Heart left ventricle (tissue), 16 donors: ENCODE measurements at regions not wholly inside any gene's neighbourhood (a gene's known extent, or its start where the extent isn't known, plus 50 kb on each side); places are given as distances from the start of the nearest gene placed in this dataset.
"Not testable (repeated sequence)": the region's sequence is repeated elsewhere in the genome, so short reads cannot be mapped to it uniquely, and the experiment has no call there.

ENCODE experiments used
- ATAC-seq, 4 donors: fragments of 200-7000 bp; cut with Tn5 transposase; one replicate each; pipeline ENCODE4 v1.9.1; 2020 to 2022; ENCODE audit warnings: moderate library complexity in 4 of 4, mild to moderate bottlenecking in 3 of 4, moderate number of reproducible peaks in 1 of 4
- DNase-seq, 5 donors: peaks; one replicate each; pipeline ENCODE4 v3.0.0-alpha.2; 2020
- H3K27ac ChIP-seq, 12 donors: fragments of 200-600 bp; sonication (generic) in 4 of 12; one replicate each; pipeline versions ENCODE4 v1.5.0 to v1.8.0; 2016 to 2022; ENCODE audit warnings: mild to moderate bottlenecking in 2 of 12
- H3K27me3 ChIP-seq, 9 donors: fragments of 200-600 bp; sonication (generic) in 2 of 9; one replicate each; pipeline versions ENCODE4 v1.5.1 to v1.8.0; 2016 to 2022; ENCODE audit warnings: mild to moderate bottlenecking in 3 of 9
- H3K36me3 ChIP-seq, 9 donors: fragments of 200-600 bp; sonication (generic) in 2 of 9; one replicate each; pipeline versions ENCODE4 v1.5.0 to v1.8.0; 2018 to 2022; ENCODE audit warnings: mild to moderate bottlenecking in 2 of 9
- H3K4me1 ChIP-seq, 12 donors: fragments of 200-600 bp; sonication (generic) in 4 of 12; one replicate each; pipeline versions ENCODE4 v1.5.0 to v1.8.0; 2016 to 2022; ENCODE audit warnings: mild to moderate bottlenecking in 3 of 12
- H3K4me3 ChIP-seq, 12 donors: fragments of 200-600 bp; sonication (generic) in 4 of 12; one replicate each; pipeline versions ENCODE4 v1.5.0 to v1.8.0; 2017 to 2022; ENCODE audit warnings: mild to moderate bottlenecking in 9 of 12, moderate library complexity in 4 of 12
- H3K9me3 ChIP-seq, 12 donors: fragments of 200-600 bp; sonication (generic) in 4 of 12; one replicate each; pipeline versions ENCODE4 v1.5.0 to v1.8.0; 2016 to 2022; ENCODE audit warnings: mild to moderate bottlenecking in 1 of 12
- POLR2A ChIP-seq, 2 donors: fragments of 450-650 bp; IDR thresholded peaks; one replicate each; pipeline ENCODE4 v1.6.1; 2017; ENCODE audit warnings: antibody characterized with exemption in 2 of 2, mild to moderate bottlenecking in 2 of 2, moderate library complexity in 2 of 2
- WGBS, 4 donors: extraction: QIAGEN DNeasy Blood & Tissue Kit in 2 of 4; methylation state at CpG; one replicate each; pipeline versions ENCODE4 v1.1.5 to v1.1.7; 2013 to 2018; 5-methylcytosine and 5-hydroxymethylcytosine counted together
- intact Hi-C, 10 donors: fragments of 100-400 bp; cut with DNase I; formaldehyde crosslinking; loops; one replicate each; pipeline versions ENCODE4 v1.11.1 to v1.14.2; 2022
- TF ChIP-seq, protein P1 (sequence below), 12 donors: fragments of 200-600 bp; sonication (generic) in 4 of 12; IDR thresholded peaks; one replicate each; pipeline versions ENCODE4 v1.5.0 to v1.8.0; 2018 to 2022; ENCODE audit warnings: antibody characterized with exemption in 12 of 12, mild to moderate bottlenecking in 5 of 12
- donor health status: ischemic (EF 13 %, LVEDD 7.1; RV severe dilation, severe dysfunction).
- donor health status: healthy with polysubstance abuse.
- donor health status: DM: no; HTN: yes; CAD: no.
- donor health status: DM: no; HTN: no; CAD: no.
- donor health status: ischemic (EF 25% LVEDD 6.9; RV normal size, moderate dysfunction).
- donor health status: ischemic (EF 25% LVEDD 5.7; RV mildly dilated, moderate dysfunction).
- donor health status: healthy.
- donor health status: DM: yes; HTN: yes; CAD: no.
- donor health status: ischemic (EF 35%, LVEDD 5.7; RV mildly dilated, moderate dysfunction).
- donor health status: nonischemic (EF 11% LVEDD 7.7; RV severe dilation, severe dysfunction).
- donor health status: DM: yes; HTN: yes; CAD: no.
- donor health status: PGD.
- donor health status: ischemic (EF 29% LVEDD 5.4; RV normal size, mild dysfunction).
- donor health status: nonischemic (EF 23%, LVEDD 6.1; RV moderate dilation, normal function).

DNA sequence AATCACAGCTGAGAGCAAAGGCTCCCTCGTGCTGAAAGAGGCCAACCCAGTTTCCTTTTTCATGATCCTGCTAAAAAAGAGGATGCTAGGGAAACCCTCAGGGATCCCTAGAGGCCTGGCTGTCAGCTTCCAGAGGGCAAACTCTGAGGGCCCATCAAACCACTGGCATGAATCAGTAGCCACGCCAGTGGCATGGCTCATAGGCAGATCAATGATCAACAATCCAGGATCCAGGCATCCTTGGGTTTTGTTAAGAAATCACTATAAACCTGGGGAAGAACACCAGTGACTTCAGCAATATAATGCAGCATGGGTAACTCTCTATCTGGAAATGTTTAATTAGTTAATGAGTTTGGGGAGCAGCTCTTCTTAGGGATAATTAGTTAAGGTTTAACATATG lies 286.5 kb downstream of the C1D start:
- DNase-seq (no peak), ATAC-seq (no peak)
- no peak overlapping the region for H3K4me3 ChIP-seq
- H3K4me1 ChIP-seq: no peaks in the 10 kb centered on the region
- H3K9me3 ChIP-seq: no peaks in the 10 kb centered on the region
- intact Hi-C loops: no loop called here
- WGBS, 4 donors: 41 to 62% (median 55%) methylated on average over 2 of the region's 2 CpGs
- no peak overlapping the region for H3K27ac ChIP-seq
- no peaks in the 10 kb centered on the region for H3K27me3 ChIP-seq
- H3K36me3 ChIP-seq: no peaks in the 10 kb centered on the region
- no peak for TF ChIP-seq POLR2A (IDR thresholded peaks at IDR 0.05)
- TF ChIP-seq, protein P1, sequence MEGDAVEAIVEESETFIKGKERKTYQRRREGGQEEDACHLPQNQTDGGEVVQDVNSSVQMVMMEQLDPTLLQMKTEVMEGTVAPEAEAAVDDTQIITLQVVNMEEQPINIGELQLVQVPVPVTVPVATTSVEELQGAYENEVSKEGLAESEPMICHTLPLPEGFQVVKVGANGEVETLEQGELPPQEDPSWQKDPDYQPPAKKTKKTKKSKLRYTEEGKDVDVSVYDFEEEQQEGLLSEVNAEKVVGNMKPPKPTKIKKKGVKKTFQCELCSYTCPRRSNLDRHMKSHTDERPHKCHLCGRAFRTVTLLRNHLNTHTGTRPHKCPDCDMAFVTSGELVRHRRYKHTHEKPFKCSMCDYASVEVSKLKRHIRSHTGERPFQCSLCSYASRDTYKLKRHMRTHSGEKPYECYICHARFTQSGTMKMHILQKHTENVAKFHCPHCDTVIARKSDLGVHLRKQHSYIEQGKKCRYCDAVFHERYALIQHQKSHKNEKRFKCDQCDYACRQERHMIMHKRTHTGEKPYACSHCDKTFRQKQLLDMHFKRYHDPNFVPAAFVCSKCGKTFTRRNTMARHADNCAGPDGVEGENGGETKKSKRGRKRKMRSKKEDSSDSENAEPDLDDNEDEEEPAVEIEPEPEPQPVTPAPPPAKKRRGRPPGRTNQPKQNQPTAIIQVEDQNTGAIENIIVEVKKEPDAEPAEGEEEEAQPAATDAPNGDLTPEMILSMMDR (IDR thresholded peaks at IDR 0.05): no peak

DNA sequence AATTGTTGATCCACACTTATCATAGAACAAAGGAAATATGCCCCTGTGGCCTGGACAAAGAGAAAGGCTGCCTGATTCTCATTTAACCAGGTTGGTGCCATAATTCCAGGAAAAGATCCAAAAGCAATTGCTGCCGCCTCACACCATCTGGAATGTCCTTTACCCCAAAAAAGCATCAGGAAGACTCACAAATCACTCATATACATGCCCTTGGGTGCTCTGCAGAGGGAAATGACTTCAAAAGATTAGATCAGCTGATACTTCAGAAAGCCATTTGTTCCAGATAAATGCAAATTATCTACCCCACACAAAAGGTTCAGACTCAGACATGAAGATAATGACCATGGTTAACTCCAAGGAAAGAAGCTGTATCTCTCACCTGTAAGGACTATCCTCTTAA lies 285.8 kb downstream of the C1D start:
- H3K9me3 ChIP-seq: no peaks in the 10 kb centered on the region
- 59 to 81% (median 68%) methylated on average over 1 of the region's 1 CpG for WGBS, 4 donors
- no peaks in the 10 kb centered on the region for H3K27me3 ChIP-seq
- TF ChIP-seq POLR2A (IDR thresholded peaks at IDR 0.05): no peak
- TF ChIP-seq, protein P1 (IDR thresholded peaks at IDR 0.05): no peak
- no peaks in the 10 kb centered on the region for H3K36me3 ChIP-seq
- DNase-seq (no peak), ATAC-seq (no peak)
- intact Hi-C loops: no loop called here
- no peaks in the 10 kb centered on the region for H3K4me1 ChIP-seq
- no peak overlapping the region for H3K4me3 ChIP-seq
- H3K27ac ChIP-seq: no peak overlapping the region

DNA sequence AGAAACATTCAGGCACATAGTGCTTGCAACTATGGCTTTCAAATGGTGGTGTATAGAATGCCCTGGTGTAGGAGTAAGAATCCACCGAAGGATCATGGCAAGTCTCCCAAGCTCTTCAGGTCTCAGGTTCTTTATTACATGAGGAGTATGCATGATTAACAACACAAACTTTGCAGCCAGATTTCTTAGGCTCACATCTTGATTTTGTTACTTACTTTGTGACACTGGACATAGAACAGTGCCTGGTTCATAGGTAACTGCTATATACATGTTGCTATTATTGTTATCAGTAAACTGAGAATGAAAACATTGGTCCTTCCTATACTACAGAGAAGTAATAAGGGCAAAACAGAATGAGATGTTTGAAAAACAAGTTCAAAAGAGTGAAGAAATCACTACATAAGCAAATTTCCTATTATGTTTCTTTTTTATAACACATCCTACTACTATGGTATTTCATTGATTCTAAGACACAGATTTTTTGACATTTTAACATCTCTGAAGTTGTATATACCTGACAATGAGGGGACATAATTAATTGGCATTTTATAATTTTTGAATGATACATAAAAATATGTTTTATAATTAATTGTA lies 284.9 kb downstream of the C1D start:
- Histone ChIP-seq H3K36me3 (no peaks in the 10 kb centered on the region), H3K4me3 (no peak overlapping the region), H3K4me1 (peaks cover 0 to 4% (median 0%) of the 10 kb centered on the region in 12 donors), H3K9me3 (no peaks in the 10 kb centered on the region), H3K27ac (no peak overlapping the region), H3K27me3 (no peaks in the 10 kb centered on the region)
- DNase-seq: no peak
- ATAC-seq: no peak
- intact Hi-C loops: no loop called here
- WGBS, 4 donors: 90 to 97% (median 93%) methylated on average over 1 of the region's 1 CpG
- TF ChIP-seq POLR2A (IDR thresholded peaks at IDR 0.05): no peak
- TF ChIP-seq, protein P1 (IDR thresholded peaks at IDR 0.05): no peak

DNA sequence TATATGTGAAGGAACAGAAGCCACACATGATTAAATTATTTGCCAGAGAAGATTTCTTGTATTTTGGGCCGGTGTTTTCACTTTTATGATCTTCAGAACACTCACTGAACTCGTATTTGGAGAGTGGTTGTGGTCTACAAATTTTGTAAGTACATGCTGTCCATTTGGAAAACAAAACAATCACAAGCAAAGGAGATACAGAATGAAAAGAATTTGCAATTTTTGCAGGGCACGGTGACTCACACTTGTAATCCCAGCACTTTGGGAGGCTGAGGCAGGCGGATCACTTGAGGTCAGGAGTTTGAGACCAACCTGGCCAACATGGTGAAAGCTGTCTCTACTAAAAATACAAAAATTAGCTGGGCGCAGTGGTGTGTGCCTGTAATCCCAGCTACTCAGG lies 282.0 kb downstream of the C1D start:
- DNase-seq, intact Hi-C loops, H3K9me3 ChIP-seq, H3K27ac ChIP-seq, H3K4me1 ChIP-seq, ATAC-seq, H3K36me3 ChIP-seq, H3K27me3 ChIP-seq, H3K4me3 ChIP-seq: not testable (repeated sequence)
- 70 to 87% (median 78%) methylated on average over 5 of the region's 5 CpGs for WGBS, 4 donors

DNA sequence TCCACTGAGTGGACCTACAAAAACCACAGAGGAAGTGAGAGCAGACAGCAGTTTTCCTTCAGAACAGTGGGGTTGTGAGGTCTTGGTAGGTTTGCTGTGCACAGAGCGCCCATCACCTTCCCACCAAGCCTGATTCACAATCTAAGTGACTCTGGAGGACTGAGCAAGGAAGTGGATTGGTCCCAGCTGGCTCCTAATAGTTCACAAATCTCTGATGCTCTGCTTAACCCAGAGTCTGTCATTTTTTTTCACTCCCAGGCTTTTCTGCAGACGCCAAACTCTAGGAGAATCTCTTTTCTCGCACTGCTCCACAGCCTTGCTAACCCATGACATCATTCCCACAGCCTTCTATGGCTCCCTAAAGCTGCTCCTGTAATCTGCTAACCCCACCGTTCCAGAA lies 280.4 kb downstream of the C1D start:
- DNase-seq (peak in 2 of 5 donors; percentile 28 to 32), ATAC-seq (peak; percentile 61 to 84 (median 76))
- Histone ChIP-seq H3K9me3 (no peaks in the 10 kb centered on the region), H3K36me3 (no peaks in the 10 kb centered on the region), H3K4me1 (peaks cover 0 to 6% (median 0%) of the 10 kb centered on the region in 12 donors), H3K27me3 (no peaks in the 10 kb centered on the region), H3K4me3 (no peak overlapping the region), H3K27ac (peak overlapping the region in 5 of 12 donors; percentile 14 to 59 (median 52))
- WGBS, 4 donors: 51 to 74% (median 61%) methylated on average over 4 of the region's 4 CpGs
- intact Hi-C loops: no loop called here
- TF ChIP-seq POLR2A (IDR thresholded peaks at IDR 0.05): no peak
- TF ChIP-seq, protein P1 (IDR thresholded peaks at IDR 0.05): no peak
